ENCODE measurements at regions not wholly inside any gene's neighbourhood (a gene's known extent, or its start where the extent isn't known, plus 50 kb on each side); places are given as distances from the start of the nearest gene placed in this dataset.

GRCh38 chr6:119891206-119891605 lies 541.6 kb upstream of the MAN1A1 start:
- TF ChIP-seq, protein P1, sequence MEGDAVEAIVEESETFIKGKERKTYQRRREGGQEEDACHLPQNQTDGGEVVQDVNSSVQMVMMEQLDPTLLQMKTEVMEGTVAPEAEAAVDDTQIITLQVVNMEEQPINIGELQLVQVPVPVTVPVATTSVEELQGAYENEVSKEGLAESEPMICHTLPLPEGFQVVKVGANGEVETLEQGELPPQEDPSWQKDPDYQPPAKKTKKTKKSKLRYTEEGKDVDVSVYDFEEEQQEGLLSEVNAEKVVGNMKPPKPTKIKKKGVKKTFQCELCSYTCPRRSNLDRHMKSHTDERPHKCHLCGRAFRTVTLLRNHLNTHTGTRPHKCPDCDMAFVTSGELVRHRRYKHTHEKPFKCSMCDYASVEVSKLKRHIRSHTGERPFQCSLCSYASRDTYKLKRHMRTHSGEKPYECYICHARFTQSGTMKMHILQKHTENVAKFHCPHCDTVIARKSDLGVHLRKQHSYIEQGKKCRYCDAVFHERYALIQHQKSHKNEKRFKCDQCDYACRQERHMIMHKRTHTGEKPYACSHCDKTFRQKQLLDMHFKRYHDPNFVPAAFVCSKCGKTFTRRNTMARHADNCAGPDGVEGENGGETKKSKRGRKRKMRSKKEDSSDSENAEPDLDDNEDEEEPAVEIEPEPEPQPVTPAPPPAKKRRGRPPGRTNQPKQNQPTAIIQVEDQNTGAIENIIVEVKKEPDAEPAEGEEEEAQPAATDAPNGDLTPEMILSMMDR (IDR thresholded peaks at IDR 0.05; ENCODE audit: low read depth, low read length): no peak
- DNase-seq (ENCODE audit: low read depth, low spot score): no peak
- ChIA-PET POLR2A (no interaction called here), CTCF (no interaction called here)
- Histone ChIP-seq H3K27me3 (ENCODE audit: control insufficient read depth, insufficient read depth, low read length) (no peaks in the 10 kb centered on the region), H3K4me3 (ENCODE audit: low read depth, low read length) (no peak overlapping the region), H3K27ac (ENCODE audit: low read depth, low read length) (no peak overlapping the region), H3K9me3 (ENCODE audit: control insufficient read depth, insufficient read depth, low read length) (no peaks in the 10 kb centered on the region)

GRCh38 chr6:119890470-119890869 lies 540.9 kb upstream of the MAN1A1 start:
- TF ChIP-seq, protein P1 (IDR thresholded peaks at IDR 0.05; ENCODE audit: low read depth, low read length): no peak
- Histone ChIP-seq H3K9me3 (ENCODE audit: control insufficient read depth, insufficient read depth, low read length) (no peaks in the 10 kb centered on the region), H3K4me3 (ENCODE audit: low read depth, low read length) (no peak overlapping the region), H3K27ac (ENCODE audit: low read depth, low read length) (no peak overlapping the region), H3K27me3 (ENCODE audit: control insufficient read depth, insufficient read depth, low read length) (no peaks in the 10 kb centered on the region)
- no peak for DNase-seq (ENCODE audit: low read depth, low spot score)
- ChIA-PET POLR2A (no interaction called here), CTCF (no interaction called here)

- TF ChIP-seq, protein P1 (IDR thresholded peaks at IDR 0.05; ENCODE audit: low read depth, low read length): no peak
Observed at GRCh38 chr6:119887666-119888065, 538.1 kb upstream of the MAN1A1 start.

GRCh38 chr6:119881416-119881815 lies 531.9 kb upstream of the MAN1A1 start:
- CTCF ChIA-PET: interaction anchor here (0.6 kb wide), 1 partner anchor 52 kb away, joined by 4 read pairs; no protein-coding TSS in a partner anchor
- POLR2A ChIA-PET: no interaction called here
- H3K9me3 ChIP-seq (ENCODE audit: control insufficient read depth, insufficient read depth, low read length): no peaks in the 10 kb centered on the region
- no peaks in the 10 kb centered on the region for H3K27me3 ChIP-seq (ENCODE audit: control insufficient read depth, insufficient read depth, low read length)
- TF ChIP-seq, protein P1 (IDR thresholded peaks at IDR 0.05; ENCODE audit: low read depth, low read length): no peak
- H3K27ac ChIP-seq (ENCODE audit: low read depth, low read length): no peak overlapping the region
- no peak for DNase-seq (ENCODE audit: low read depth, low spot score)
- no peak overlapping the region for H3K4me3 ChIP-seq (ENCODE audit: low read depth, low read length)

More at GRCh38 chr6:119887666-119888065, 538.1 kb upstream of the MAN1A1 start:
- Histone ChIP-seq H3K27ac (ENCODE audit: low read depth, low read length) (no peak overlapping the region), H3K27me3 (ENCODE audit: control insufficient read depth, insufficient read depth, low read length) (no peaks in the 10 kb centered on the region), H3K4me3 (ENCODE audit: low read depth, low read length) (no peak overlapping the region), H3K9me3 (ENCODE audit: control insufficient read depth, insufficient read depth, low read length) (no peaks in the 10 kb centered on the region)
- POLR2A ChIA-PET: no interaction called here
- no peak for DNase-seq (ENCODE audit: low read depth, low spot score)
- CTCF ChIA-PET: no interaction called here

DNA sequence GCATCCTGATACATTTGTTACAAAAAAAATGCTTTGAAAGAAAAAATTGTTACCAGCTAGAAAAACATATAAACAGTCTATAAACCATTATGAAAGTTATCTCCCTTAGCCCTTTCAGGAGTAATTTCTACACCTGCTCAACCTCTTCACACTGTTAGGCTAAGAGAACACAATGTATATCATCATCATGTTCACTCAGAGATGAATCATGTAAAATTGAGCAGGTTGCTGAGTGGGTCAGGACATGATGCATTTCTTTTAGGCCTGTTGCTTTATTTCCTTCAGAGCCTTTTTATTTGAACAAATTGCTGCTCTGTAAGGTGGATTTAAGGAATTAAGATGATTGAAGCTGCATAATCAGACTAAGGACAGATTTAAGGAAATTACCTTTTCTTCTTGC lies 531.3 kb upstream of the MAN1A1 start:
- CTCF ChIA-PET: no interaction called here

More for the DNA sequence above, 531.3 kb upstream of the MAN1A1 start:
- Histone ChIP-seq H3K27me3 (ENCODE audit: control insufficient read depth, insufficient read depth, low read length) (no peaks in the 10 kb centered on the region), H3K27ac (ENCODE audit: low read depth, low read length) (no peak overlapping the region), H3K4me3 (ENCODE audit: low read depth, low read length) (no peak overlapping the region), H3K9me3 (ENCODE audit: control insufficient read depth, insufficient read depth, low read length) (no peaks in the 10 kb centered on the region)
- TF ChIP-seq, protein P1 (IDR thresholded peaks at IDR 0.05; ENCODE audit: low read depth, low read length): no peak
- POLR2A ChIA-PET: no interaction called here
- DNase-seq (ENCODE audit: low read depth, low spot score): no peak

Measured in AG04450 (cell line).